IMR-90 (cell line): ENCODE measurements at regions not wholly inside any gene's neighbourhood (a gene's known extent, or its start where the extent isn't known, plus 50 kb on each side); places are given as distances from the start of the nearest gene placed in this dataset.

ENCODE experiments used
- BHLHE40 ChIP-seq: fragments of 150-350 bp; IDR thresholded peaks from 2 replicates; pipeline ENCODE4 v1.6.1; 2016; ENCODE audit warnings: mild to moderate bottlenecking, low read depth, low read length
- CTCF ChIP-seq: conservative IDR thresholded peaks from 2 replicates; pipeline ENCODE4 v1.5.1; 2012; ENCODE audit warnings: mild to moderate bottlenecking, low read depth, low read length, improper control_type of control experiment
- NFE2L2 ChIP-seq: fragments of 150-350 bp; IDR thresholded peaks from 2 replicates; pipeline ENCODE4 v1.6.1; 2016; ENCODE audit warnings: low read depth, mild to moderate bottlenecking, low read length

GRCh38 chr11:10641912-10642697 lies 51.5 kb downstream of the IRAG1 start:
- TF ChIP-seq CTCF (no peak), NFE2L2 (no peak), BHLHE40 (no peak)
